ENCODE measurements at regions not wholly inside any gene's neighbourhood (a gene's known extent, or its start where the extent isn't known, plus 50 kb on each side); places are given as distances from the start of the nearest gene placed in this dataset.

DNA sequence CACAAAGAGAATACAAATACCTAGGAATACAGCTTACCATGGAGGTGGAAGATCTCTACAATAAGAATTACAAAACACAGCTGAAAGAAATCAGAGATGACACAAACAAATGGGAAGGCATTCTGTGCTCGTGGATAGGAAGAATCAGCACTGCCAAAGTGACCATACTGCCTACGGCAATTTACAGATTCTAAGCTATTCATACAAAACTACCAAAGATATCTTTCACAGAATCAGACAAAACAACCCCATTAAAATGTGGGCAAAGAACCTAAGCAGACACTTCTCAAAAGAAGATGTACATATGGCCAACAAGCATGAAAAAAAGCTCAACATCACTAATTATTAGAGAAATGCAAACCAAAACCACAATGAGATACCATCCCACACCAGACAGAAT, 133.2 kb upstream of the SSTR4 start:
- TF ChIP-seq POLR2AphosphoS5 (IDR thresholded peaks at IDR 0.05; ENCODE audit: low read depth, low read length), result no peak
- no peak for TF ChIP-seq POLR2A (IDR thresholded peaks at IDR 0.05; ENCODE audit: low read depth, low read length)
- no peak for TF ChIP-seq TAF1 (IDR thresholded peaks at IDR 0.05; ENCODE audit: borderline replicate concordance, low read depth, low read length)

Data from GM12892 (cell line).